Heart left ventricle (tissue), 16 donors: ENCODE measurements at regions not wholly inside any gene's neighbourhood (a gene's known extent, or its start where the extent isn't known, plus 50 kb on each side); places are given as distances from the start of the nearest gene placed in this dataset.
"Not testable (repeated sequence)": the region's sequence is repeated elsewhere in the genome, so short reads cannot be mapped to it uniquely, and the experiment has no call there.

Experiments used
- ATAC-seq, 4 donors: fragments of 200-7000 bp; cut with Tn5 transposase; one replicate each; pipeline ENCODE4 v1.9.1; 2020 to 2022; ENCODE audit warnings: moderate library complexity in 4 of 4, mild to moderate bottlenecking in 3 of 4, moderate number of reproducible peaks in 1 of 4
- DNase-seq, 5 donors: peaks; one replicate each; pipeline ENCODE4 v3.0.0-alpha.2; 2020
- H3K27ac ChIP-seq, 12 donors: fragments of 200-600 bp; sonication (generic) in 4 of 12; one replicate each; pipeline versions ENCODE4 v1.5.0 to v1.8.0; 2016 to 2022; ENCODE audit warnings: mild to moderate bottlenecking in 2 of 12
- H3K27me3 ChIP-seq, 9 donors: fragments of 200-600 bp; sonication (generic) in 2 of 9; one replicate each; pipeline versions ENCODE4 v1.5.1 to v1.8.0; 2016 to 2022; ENCODE audit warnings: mild to moderate bottlenecking in 3 of 9
- H3K36me3 ChIP-seq, 9 donors: fragments of 200-600 bp; sonication (generic) in 2 of 9; one replicate each; pipeline versions ENCODE4 v1.5.0 to v1.8.0; 2018 to 2022; ENCODE audit warnings: mild to moderate bottlenecking in 2 of 9
- H3K4me1 ChIP-seq, 12 donors: fragments of 200-600 bp; sonication (generic) in 4 of 12; one replicate each; pipeline versions ENCODE4 v1.5.0 to v1.8.0; 2016 to 2022; ENCODE audit warnings: mild to moderate bottlenecking in 3 of 12
- H3K4me3 ChIP-seq, 12 donors: fragments of 200-600 bp; sonication (generic) in 4 of 12; one replicate each; pipeline versions ENCODE4 v1.5.0 to v1.8.0; 2017 to 2022; ENCODE audit warnings: mild to moderate bottlenecking in 9 of 12, moderate library complexity in 4 of 12
- H3K9me3 ChIP-seq, 12 donors: fragments of 200-600 bp; sonication (generic) in 4 of 12; one replicate each; pipeline versions ENCODE4 v1.5.0 to v1.8.0; 2016 to 2022; ENCODE audit warnings: mild to moderate bottlenecking in 1 of 12
- POLR2A ChIP-seq, 2 donors: fragments of 450-650 bp; IDR thresholded peaks; one replicate each; pipeline ENCODE4 v1.6.1; 2017; ENCODE audit warnings: antibody characterized with exemption in 2 of 2, mild to moderate bottlenecking in 2 of 2, moderate library complexity in 2 of 2
- WGBS, 4 donors: extraction: QIAGEN DNeasy Blood & Tissue Kit in 2 of 4; methylation state at CpG; one replicate each; pipeline versions ENCODE4 v1.1.5 to v1.1.7; 2013 to 2018; 5-methylcytosine and 5-hydroxymethylcytosine counted together
- intact Hi-C, 10 donors: fragments of 100-400 bp; cut with DNase I; formaldehyde crosslinking; loops; one replicate each; pipeline versions ENCODE4 v1.11.1 to v1.14.2; 2022
- TF ChIP-seq, protein P1 (sequence below), 12 donors: fragments of 200-600 bp; sonication (generic) in 4 of 12; IDR thresholded peaks; one replicate each; pipeline versions ENCODE4 v1.5.0 to v1.8.0; 2018 to 2022; ENCODE audit warnings: antibody characterized with exemption in 12 of 12, mild to moderate bottlenecking in 5 of 12
- donor health status: ischemic (EF 13 %, LVEDD 7.1; RV severe dilation, severe dysfunction).
- donor health status: healthy with polysubstance abuse.
- donor health status: DM: no; HTN: yes; CAD: no.
- donor health status: DM: no; HTN: no; CAD: no.
- donor health status: ischemic (EF 25% LVEDD 6.9; RV normal size, moderate dysfunction).
- donor health status: ischemic (EF 25% LVEDD 5.7; RV mildly dilated, moderate dysfunction).
- donor health status: healthy.
- donor health status: DM: yes; HTN: yes; CAD: no.
- donor health status: ischemic (EF 35%, LVEDD 5.7; RV mildly dilated, moderate dysfunction).
- donor health status: nonischemic (EF 11% LVEDD 7.7; RV severe dilation, severe dysfunction).
- donor health status: DM: yes; HTN: yes; CAD: no.
- donor health status: PGD.
- donor health status: ischemic (EF 29% LVEDD 5.4; RV normal size, mild dysfunction).
- donor health status: nonischemic (EF 23%, LVEDD 6.1; RV moderate dilation, normal function).

DNA sequence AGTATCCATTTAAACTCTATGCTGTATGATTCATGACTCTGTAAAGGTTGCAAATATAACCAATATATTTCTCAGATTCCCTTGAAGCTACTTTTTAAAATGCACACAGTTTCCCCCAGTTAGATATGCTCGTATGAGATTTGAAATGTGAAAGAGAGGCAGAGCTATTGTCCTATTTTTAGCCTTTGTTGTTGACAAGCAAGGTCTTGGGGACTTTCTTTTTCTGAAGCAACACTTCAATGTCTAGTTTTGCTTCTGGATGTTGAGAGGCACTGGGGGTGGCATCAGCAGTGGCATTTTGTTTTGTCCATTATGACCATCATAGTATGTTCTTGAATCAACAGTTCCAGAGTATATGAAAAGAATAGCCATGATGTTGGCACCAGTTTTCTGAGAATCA, 63.4 kb downstream of the ASCL1 start:
- intact Hi-C loops: no loop called here
- Histone ChIP-seq H3K4me3 (no peak overlapping the region), H3K9me3 (no peaks in the 10 kb centered on the region), H3K27ac (no peak overlapping the region), H3K4me1 (no peaks in the 10 kb centered on the region), H3K36me3 (no peaks in the 10 kb centered on the region), H3K27me3 (no peaks in the 10 kb centered on the region)
- TF ChIP-seq POLR2A (IDR thresholded peaks at IDR 0.05): no peak
- TF ChIP-seq, protein P1, sequence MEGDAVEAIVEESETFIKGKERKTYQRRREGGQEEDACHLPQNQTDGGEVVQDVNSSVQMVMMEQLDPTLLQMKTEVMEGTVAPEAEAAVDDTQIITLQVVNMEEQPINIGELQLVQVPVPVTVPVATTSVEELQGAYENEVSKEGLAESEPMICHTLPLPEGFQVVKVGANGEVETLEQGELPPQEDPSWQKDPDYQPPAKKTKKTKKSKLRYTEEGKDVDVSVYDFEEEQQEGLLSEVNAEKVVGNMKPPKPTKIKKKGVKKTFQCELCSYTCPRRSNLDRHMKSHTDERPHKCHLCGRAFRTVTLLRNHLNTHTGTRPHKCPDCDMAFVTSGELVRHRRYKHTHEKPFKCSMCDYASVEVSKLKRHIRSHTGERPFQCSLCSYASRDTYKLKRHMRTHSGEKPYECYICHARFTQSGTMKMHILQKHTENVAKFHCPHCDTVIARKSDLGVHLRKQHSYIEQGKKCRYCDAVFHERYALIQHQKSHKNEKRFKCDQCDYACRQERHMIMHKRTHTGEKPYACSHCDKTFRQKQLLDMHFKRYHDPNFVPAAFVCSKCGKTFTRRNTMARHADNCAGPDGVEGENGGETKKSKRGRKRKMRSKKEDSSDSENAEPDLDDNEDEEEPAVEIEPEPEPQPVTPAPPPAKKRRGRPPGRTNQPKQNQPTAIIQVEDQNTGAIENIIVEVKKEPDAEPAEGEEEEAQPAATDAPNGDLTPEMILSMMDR (IDR thresholded peaks at IDR 0.05): no peak
- DNase-seq (no peak), ATAC-seq (no peak)
- 21 to 39% (median 22%) methylated on average over 1 of the region's 1 CpG for WGBS, 4 donors

DNA sequence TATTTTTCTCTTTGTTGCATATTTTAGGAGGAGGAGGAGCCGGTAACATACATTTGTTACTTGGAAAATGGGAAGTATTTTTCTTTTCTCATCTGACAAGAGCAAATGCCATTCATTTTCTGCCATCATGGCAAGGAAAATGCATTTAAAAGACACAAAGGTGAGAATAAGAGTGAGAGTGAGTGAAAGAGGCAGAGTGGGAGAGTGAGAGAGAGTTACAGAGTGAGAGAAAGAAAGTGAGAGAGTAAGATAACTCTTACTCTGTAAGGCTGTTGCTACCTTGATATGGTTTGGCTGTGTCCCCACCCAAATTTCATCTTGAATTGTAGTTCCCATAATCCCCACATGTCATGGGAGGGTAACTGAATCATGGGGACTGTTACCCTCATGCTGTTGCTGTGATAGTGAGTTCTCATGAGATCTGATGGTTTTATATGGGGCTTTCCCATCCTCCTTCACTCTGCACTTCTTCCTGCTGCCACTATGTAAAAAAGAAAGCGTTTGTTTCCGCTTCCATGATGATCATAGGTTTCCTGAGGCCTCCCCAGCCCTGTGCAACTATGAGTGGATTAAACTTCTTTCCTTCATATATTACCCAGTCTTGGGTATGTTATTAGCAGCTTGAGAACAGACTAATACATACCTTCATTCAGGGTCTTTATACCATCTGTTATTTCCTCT, 64.2 kb downstream of the ASCL1 start:
- Histone ChIP-seq H3K4me1 (no peaks in the 10 kb centered on the region), H3K36me3 (no peaks in the 10 kb centered on the region), H3K27ac (no peak overlapping the region), H3K27me3 (no peaks in the 10 kb centered on the region), H3K9me3 (no peaks in the 10 kb centered on the region), H3K4me3 (no peak overlapping the region)
- no peak for TF ChIP-seq POLR2A (IDR thresholded peaks at IDR 0.05)
- TF ChIP-seq, protein P1 (IDR thresholded peaks at IDR 0.05): no peak
- ATAC-seq: no peak
- intact Hi-C loops: no loop called here
- DNase-seq: no peak
- WGBS, 4 donors: 65 to 82% (median 73%) methylated on average over 3 of the region's 3 CpGs

DNA sequence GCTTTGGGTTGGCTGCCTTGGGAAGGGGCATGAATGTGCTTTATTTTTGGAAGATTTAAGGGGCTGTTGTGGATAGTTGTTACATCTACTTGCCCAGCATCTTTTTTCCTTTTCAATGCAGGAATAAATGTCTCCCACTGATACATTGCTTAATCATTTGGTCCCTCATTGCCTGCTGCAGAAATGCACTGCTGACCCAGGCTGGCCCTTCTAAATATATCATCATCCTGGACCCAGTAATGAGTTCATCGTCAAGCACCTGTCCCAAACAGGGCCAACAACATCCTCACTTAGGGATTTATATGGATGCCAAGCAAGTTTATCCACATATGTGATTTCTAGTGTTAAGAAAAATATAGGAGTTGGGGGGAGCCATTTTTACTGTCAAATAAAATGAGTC, 67.2 kb downstream of the ASCL1 start:
- Histone ChIP-seq H3K9me3 (no peaks in the 10 kb centered on the region), H3K36me3 (no peaks in the 10 kb centered on the region), H3K27ac (no peak overlapping the region), H3K27me3 (no peaks in the 10 kb centered on the region), H3K4me3 (no peak overlapping the region), H3K4me1 (no peaks in the 10 kb centered on the region)
- no peak for DNase-seq
- 53 to 75% (median 68%) methylated on average over 1 of the region's 1 CpG for WGBS, 4 donors
- intact Hi-C loops: no loop called here
- TF ChIP-seq, protein P1 (IDR thresholded peaks at IDR 0.05): no peak
- TF ChIP-seq POLR2A (IDR thresholded peaks at IDR 0.05): no peak
- no peak for ATAC-seq

DNA sequence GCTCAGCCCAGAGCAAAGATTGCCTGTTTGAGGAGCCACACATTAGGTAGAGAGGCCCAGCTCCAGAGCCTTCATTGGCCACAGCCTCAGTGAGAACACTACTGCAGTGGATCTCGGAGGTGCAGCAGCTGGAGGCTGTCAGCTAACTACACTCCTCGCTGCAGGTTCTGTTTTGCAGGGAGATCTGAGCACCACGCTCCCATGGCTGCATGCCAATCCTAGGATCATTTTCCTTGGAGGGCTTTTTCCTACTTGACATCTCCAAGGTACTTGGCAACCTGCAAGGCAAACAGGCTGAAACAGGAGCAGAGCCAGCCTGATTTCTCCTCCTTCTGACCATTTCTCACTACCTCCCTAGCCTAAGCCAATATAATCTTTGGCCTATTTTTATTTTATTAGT, 69.2 kb downstream of the ASCL1 start:
- H3K27ac ChIP-seq, H3K27me3 ChIP-seq, H3K4me3 ChIP-seq, intact Hi-C loops, ATAC-seq, H3K4me1 ChIP-seq, DNase-seq, H3K9me3 ChIP-seq, H3K36me3 ChIP-seq: not testable (repeated sequence)
- 24 to 54% (median 33%) methylated on average over 3 of the region's 3 CpGs for WGBS, 4 donors
